Keratinocyte (primary cell): ENCODE measurements at regions not wholly inside any gene's neighbourhood (a gene's known extent, or its start where the extent isn't known, plus 50 kb on each side); places are given as distances from the start of the nearest gene placed in this dataset.

ENCODE experiments used
- DNase-seq: peaks from one replicate; pipeline ENCODE4 v3.0.0-alpha.2; 2011; ENCODE audit warnings: low read depth, missing footprints, low spot score
- FAIRE-seq: peaks from 2 replicates; lab custom pipeline; 2011; peaks lifted over from hg19 to GRCh38; lab: Jason Lieb, UNC
- H2AFZ ChIP-seq: 2 replicates; pipeline ENCODE4 v1.6.0; 2012; ENCODE audit warnings: low read length, control low read depth, inconsistent platforms; ENCODE audit not compliant: control insufficient read depth
- H3K27ac ChIP-seq: 2 replicates; pipeline ENCODE4 v1.5.1; 2011; ENCODE audit warnings: low read length; ENCODE audit not compliant: control insufficient read depth, insufficient read depth
- H3K27me3 ChIP-seq: 3 replicates; pipeline ENCODE4 v1.6.0; 2011; ENCODE audit warnings: low read length; ENCODE audit not compliant: control insufficient read depth, insufficient read depth; ENCODE audit errors: extremely low read depth
- H3K36me3 ChIP-seq, 2 experiments: 2 replicates in 1 of 2; 3 replicates in 1 of 2; pipeline ENCODE4 v1.5.1; 2011; ENCODE audit warnings: low read length in 2 of 2, mild to moderate bottlenecking in 1 of 2; ENCODE audit not compliant: control insufficient read depth in 2 of 2, insufficient read depth in 2 of 2; ENCODE audit errors: extremely low read depth in 1 of 2
- H3K4me1 ChIP-seq: 3 replicates; pipeline ENCODE4 v1.5.1; 2011; ENCODE audit warnings: low read length; ENCODE audit not compliant: control insufficient read depth, insufficient read depth; ENCODE audit errors: extremely low read depth
- H3K4me2 ChIP-seq: 3 replicates; pipeline ENCODE4 v1.6.0; 2011; ENCODE audit warnings: low read depth, low read length; ENCODE audit not compliant: control insufficient read depth, insufficient read depth; ENCODE audit errors: extremely low read depth
- H3K4me3 ChIP-seq, 3 experiments: fragments of 200-600 bp in 1 of 3; sonication (generic) in 1 of 3; 2 replicates in 2 of 3; 3 replicates in 1 of 3; pipeline ENCODE4 v1.5.1; 2011 to 2016; ENCODE audit warnings: low read length in 3 of 3, mild to moderate bottlenecking in 3 of 3, control low read depth in 2 of 3, inconsistent platforms in 1 of 3, low read depth in 1 of 3, mixed read lengths in 1 of 3, mixed run types in 1 of 3, moderate library complexity in 1 of 3; ENCODE audit not compliant: control insufficient read depth in 2 of 3, insufficient read depth in 2 of 3; ENCODE audit errors: extremely low read depth in 1 of 3
- H3K79me2 ChIP-seq: 2 replicates; pipeline ENCODE4 v1.6.0; 2012; ENCODE audit warnings: low read length; ENCODE audit not compliant: control insufficient read depth, insufficient read depth
- H3K9ac ChIP-seq: 3 replicates; pipeline ENCODE4 v1.6.0; 2011; ENCODE audit warnings: low read length; ENCODE audit not compliant: control insufficient read depth, insufficient read depth; ENCODE audit errors: extremely low read depth
- H3K9me1 ChIP-seq: 3 replicates; pipeline ENCODE4 v1.6.0; 2011; ENCODE audit warnings: low read length; ENCODE audit not compliant: control insufficient read depth, insufficient read depth; ENCODE audit errors: extremely low read depth
- H3K9me3 ChIP-seq: 2 replicates; pipeline ENCODE4 v1.5.1; 2012; ENCODE audit warnings: low read depth, low read length; ENCODE audit not compliant: control insufficient read depth
- H4K20me1 ChIP-seq: 3 replicates; pipeline ENCODE4 v1.6.0; 2011; ENCODE audit warnings: low read length; ENCODE audit not compliant: control insufficient read depth, insufficient read depth; ENCODE audit errors: extremely low read depth
- CTCF ChIP-seq, 3 experiments: IDR thresholded peaks in 1 of 3; conservative IDR thresholded peaks in 1 of 3; optimal IDR thresholded peaks in 1 of 3; 2 replicates in 2 of 3; 3 replicates in 1 of 3; pipeline versions ENCODE3 to v1.5.1; 2011; ENCODE audit warnings: low read length in 3 of 3, mild to moderate bottlenecking in 3 of 3, moderate library complexity in 2 of 3, control low read depth in 1 of 3, inconsistent platforms in 1 of 3; ENCODE audit not compliant: insufficient read depth in 2 of 3; ENCODE audit errors: extremely low read depth in 1 of 3
- EZH2 ChIP-seq: IDR thresholded peaks from one replicate; pipeline ENCODE4 v1.6.1; 2012; ENCODE audit warnings: inconsistent platforms, mild to moderate bottlenecking, low read length, moderate library complexity
- dilution Hi-C: fragments of 300-500 bp; cut with MboI; formaldehyde crosslinking; loops from one replicate; pipeline ENCODE4 v1.7.0; 2020; ENCODE audit warnings: low sequenced_read_pairs; ENCODE audit not compliant: extremely low pct_ligation_motif_present

GRCh38 chr18:75730249-75730648 lies 302.7 kb upstream of the SMIM21 start:
- no peaks in the 10 kb centered on the region for H3K27me3 ChIP-seq
- no peaks in the 10 kb centered on the region for H3K4me1 ChIP-seq
- DNase-seq (no peak), FAIRE-seq (no peak)
- no peaks in the 10 kb centered on the region for H4K20me1 ChIP-seq
- H3K4me3 ChIP-seq: no peak overlapping the region
- no peak overlapping the region for H3K9ac ChIP-seq
- H3K79me2 ChIP-seq: no peaks in the 10 kb centered on the region
- no peaks in the 10 kb centered on the region for H3K36me3 ChIP-seq
- H3K4me2 ChIP-seq: no peak overlapping the region
- dilution Hi-C loops: no loop called here
- no peak overlapping the region for H2AFZ ChIP-seq
- H3K27ac ChIP-seq: no peak overlapping the region
- TF ChIP-seq EZH2: no peak
- TF ChIP-seq CTCF (optimal IDR thresholded peaks at IDR 0.05 in 1 of 3, IDR thresholded peaks at IDR 0.05 in 1 of 3, conservative IDR thresholded peaks at IDR 0.05 in 1 of 3; ENCODE audit: extremely low read depth in 1 of 3, insufficient read depth in 2 of 3, low read length in 3 of 3): no peak
- peaks cover 4% of the 10 kb centered on the region for H3K9me3 ChIP-seq
- H3K9me1 ChIP-seq: no peaks in the 10 kb centered on the region

GRCh38 chr18:75728621-75729020 lies 301.1 kb upstream of the SMIM21 start:
- H3K4me2 ChIP-seq: no peak overlapping the region
- H2AFZ ChIP-seq: no peak overlapping the region
- no peak overlapping the region for H3K9ac ChIP-seq
- no peaks in the 10 kb centered on the region for H3K9me1 ChIP-seq
- H3K4me3 ChIP-seq: no peak overlapping the region
- H3K4me1 ChIP-seq: no peaks in the 10 kb centered on the region
- peaks cover 4% of the 10 kb centered on the region for H3K9me3 ChIP-seq
- dilution Hi-C loops: no loop called here
- no peak overlapping the region for H3K27ac ChIP-seq
- TF ChIP-seq CTCF (optimal IDR thresholded peaks at IDR 0.05 in 1 of 3, IDR thresholded peaks at IDR 0.05 in 1 of 3, conservative IDR thresholded peaks at IDR 0.05 in 1 of 3; ENCODE audit: extremely low read depth in 1 of 3, insufficient read depth in 2 of 3, low read length in 3 of 3): no peak
- TF ChIP-seq EZH2: no peak
- no peaks in the 10 kb centered on the region for H3K79me2 ChIP-seq
- H4K20me1 ChIP-seq: no peaks in the 10 kb centered on the region
- DNase-seq (no peak), FAIRE-seq (no peak)
- no peaks in the 10 kb centered on the region for H3K36me3 ChIP-seq
- no peaks in the 10 kb centered on the region for H3K27me3 ChIP-seq
